ENCODE measurements at regions not wholly inside any gene's neighbourhood (a gene's known extent, or its start where the extent isn't known, plus 50 kb on each side); places are given as distances from the start of the nearest gene placed in this dataset.

DNA sequence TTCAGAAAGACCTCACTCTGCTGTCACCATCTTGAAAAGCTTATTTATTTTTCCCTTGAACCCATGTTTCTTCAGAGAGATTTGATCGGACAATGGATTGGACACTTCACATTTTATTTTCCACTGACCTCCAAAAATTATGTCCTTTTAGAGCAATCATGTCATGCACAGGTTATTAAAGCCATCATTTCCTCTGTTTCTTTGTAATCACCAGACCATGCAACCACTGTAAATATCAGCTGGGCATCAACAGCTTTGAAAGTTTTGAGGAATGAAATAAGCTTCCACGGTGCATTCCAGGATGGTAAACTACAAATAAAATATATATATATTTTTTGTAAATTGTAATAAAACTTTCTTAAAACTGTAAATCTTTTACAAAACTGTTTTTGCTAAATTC is 144.1 kb upstream of the ADAMTS5 start:
- no peak for DNase-seq

DNA sequence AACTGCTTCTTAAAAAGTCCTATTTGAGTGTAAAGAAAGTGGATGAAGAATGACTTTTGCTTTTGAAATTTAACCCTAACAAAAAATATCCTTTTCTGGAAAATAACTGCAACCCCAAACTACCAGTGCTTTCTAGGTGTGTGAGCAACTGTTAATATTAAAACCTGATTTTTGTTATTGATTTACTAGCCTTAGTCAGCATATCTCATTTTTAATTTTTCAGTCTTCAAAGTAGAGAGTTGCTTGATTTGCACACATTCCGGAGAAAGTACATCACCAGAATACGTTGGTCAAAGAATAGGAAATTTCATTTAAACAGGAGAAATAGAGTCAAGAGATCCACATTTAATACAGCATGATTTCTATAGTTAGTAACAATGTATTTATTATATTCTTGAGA is 141.8 kb upstream of the ADAMTS5 start:
- no peak for DNase-seq

DNA sequence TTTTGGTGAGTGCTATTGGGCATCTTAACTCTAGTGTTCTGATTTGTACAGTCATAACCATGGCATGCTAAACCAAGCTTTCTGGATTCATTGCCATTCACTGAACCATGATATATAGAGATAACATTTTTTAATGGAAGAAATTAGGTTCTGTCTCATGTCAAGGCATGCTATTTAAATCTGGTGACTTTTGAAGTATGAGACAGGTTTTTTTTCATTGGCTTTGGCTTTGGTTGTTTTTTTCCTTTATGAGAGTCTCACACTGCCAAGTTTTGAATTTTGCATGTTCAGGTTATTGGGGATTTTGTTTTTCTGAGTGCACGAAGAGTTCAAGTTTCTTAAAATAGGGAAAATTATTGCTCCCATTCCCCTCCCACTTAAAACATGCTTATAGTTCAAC is 141.3 kb upstream of the ADAMTS5 start:
- DNase-seq: no peak

DNA sequence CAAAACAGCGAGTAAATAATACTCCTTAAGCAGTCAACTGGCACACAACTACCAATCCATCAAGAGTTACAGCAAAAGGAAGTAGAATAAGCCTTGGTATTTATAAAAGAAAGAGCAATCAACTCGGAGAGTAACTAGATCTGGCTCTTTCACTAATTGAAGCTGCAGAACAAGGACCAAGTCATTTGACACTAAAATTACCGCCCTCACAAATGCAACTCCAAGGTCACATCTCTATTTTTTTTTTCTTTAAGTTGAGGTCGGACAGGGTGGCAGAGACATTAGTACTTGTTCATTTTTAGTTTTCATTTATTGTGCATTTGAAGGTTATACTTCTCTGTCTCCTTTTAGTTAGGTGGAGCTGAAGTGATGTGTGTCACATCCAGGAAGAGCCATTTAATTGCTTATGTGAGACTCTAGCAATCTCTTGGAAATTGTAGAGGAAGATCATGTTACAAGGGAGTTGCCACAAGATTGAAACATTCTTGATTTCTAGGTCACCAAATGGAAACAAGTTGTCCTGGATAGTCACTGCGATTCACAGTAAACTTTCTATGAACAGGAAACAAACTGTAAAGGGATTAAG is 138.1 kb upstream of the ADAMTS5 start:
- DNase-seq: no peak

DNA sequence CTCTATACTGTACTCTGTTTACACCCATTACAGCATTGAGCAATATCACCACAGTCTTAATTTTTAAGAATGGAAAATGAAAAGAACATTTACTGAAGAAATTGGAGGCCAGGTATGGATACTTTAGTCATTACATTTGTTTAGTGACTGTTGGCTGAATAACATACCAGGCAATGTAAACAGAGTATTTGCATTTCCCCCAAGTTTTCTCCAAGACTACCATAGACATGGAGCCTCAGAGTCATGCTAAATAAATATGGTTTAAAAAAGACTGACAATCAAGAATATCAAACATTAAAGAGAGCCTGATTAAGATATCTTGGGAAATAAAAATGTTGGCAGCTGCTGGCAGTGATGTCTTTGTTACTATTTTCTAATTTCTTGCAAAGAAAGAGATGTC is 136.9 kb upstream of the ADAMTS5 start:
- no peak for DNase-seq

DNA sequence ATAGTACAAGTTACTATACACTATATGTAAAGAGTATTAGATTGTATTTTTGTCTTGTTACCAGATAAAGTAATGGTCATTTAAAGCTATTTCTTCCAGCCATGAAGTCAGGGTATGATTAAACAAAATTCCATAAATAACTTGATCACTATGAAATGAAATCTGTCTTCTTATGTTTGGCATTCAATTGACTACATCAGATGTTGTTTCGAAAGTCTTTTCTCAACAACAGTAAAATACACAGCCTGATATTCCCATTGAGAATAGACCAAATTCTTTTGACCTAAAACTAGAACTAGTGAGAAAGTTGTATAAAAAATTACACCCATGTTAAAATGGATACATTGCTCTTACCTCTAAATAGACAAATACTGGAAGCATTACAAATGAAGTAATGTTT is 134.6 kb upstream of the ADAMTS5 start:
- no peak for DNase-seq

DNA sequence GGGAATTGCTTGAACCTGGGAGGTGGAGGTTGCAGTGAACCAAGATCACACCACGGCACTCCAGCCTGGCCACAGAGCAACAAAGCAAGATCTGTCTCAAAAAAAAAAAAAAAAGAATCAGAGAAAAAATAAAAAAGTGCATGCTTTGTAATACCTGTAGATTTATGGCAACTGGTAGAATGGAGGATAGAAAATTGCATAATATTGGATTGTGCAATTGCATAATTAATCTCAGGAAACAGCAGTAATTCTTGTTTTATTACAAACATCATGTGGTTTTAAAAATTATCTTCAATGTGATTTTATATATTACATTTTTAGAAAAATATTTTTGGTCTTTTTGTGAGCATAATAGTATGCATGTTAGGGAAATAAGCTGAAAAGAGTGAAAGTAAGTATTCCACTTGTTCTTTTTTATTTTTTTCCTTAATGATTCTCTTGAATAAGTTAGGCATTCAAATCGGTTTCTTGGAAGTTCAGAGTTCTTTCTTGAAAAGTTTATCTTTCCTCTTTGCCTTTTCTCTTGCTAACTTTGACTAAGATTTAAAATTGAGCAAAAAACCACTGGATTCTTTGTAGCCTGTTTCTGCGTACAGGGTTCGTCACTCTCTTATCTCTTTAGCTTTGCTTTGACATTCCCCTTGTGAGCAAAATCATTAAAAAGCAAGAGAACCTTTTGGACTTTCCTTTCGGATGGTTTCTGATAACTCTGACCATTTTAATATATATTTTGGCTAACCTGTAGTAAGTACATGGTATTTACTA is 127.5 kb upstream of the ADAMTS5 start:
- DNase-seq: no peak

DNA sequence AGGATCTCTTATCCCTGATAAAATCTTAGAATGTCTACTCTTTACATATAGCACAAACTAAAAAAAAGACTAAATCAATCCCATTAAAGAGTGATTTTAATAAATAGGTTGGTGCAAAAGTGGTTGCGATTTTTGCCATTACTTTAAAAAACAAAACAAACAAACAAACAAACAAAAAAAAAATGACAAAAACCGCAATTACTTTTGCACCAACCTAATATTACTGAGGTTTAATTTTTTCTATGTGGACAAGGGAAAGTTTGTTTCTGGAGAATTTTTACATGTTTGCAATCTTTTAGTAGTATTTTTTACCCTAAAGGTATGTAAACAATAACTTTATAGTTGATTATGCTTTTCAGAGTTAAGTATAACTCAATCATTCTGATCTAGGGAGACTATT is 119.7 kb upstream of the ADAMTS5 start:
- no peak for DNase-seq

DNA sequence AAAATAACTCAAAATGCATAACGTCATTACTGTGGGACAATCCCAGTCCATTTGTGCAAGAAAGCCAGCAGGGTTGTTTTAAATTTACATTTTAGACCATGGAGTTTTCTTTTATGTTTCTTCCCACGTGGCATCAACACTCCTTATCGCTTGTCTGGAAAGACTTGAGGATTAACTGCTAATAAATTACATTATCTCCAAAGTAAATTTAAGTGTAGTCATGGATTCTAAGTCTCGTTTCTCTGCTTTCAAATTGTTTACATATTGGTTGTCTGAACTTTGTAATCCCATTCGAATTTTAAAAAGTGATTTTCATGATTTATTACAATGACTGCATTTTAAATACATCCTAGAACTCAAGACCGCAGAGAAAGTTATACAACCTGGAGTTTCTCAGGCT is 119.3 kb upstream of the ADAMTS5 start:
- DNase-seq: no peak

DNA sequence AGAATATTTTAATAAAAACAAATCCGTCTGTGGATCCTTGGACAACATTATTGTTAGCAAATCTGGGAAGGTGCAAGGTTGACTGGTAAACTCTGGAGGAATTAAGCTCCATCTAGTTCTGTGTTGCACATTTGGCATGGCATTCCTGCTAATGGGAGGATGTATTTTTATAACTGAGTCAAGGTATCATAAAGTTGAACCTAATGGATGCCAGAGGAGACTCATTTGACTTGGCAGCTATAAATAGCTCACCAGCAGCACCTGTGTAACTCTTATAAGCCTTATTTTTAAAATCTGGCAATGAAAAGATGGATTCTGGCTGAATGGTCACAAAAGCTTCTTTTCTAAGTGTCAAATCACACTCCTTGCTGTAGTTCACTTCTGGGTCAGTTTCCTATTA is 118.5 kb upstream of the ADAMTS5 start:
- no peak for DNase-seq

DNA sequence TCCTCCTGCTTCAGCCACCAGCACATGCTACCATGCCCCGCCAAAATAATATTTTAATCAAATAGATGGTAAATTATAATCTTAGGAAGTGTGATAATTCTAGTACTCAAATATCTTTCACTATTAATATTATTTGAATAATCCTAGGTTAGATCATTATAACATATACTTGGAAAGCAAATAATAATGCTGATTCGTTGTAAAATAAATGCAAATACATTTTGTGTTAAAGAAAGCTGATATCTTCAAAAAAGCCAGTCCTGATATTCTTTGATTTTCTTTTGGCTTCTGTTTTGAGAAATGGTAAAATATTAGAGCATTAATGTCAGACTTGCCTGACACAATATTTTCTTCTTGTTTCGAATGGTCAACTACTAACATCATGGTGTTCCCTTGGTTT is 116.3 kb upstream of the ADAMTS5 start:
- no peak for DNase-seq

DNA sequence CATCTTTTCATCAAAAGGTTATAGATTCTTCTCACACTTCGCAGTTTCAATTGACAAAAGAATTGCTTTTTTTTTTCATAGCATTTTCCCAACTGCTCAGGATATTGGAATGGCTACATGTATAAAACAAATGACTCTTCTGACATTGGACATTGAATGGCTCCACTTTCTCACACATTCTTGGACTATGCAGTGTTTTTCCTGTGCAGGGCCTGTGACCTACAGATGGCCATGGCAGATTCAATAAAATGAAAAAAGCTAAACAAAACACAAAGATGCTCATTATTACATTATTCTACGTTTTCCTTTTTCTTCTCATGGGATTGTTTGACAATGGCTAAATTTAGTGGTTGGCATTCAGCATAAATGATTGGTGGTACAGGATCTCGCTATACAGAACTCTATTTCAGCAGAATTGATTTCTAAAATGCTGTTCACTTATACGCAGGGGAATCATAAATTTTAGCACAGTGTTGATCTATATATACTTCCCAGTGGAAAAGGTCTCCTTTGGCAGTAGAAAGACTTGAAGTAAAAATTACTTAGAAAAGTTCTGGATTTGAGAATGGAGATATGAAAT is 115.6 kb upstream of the ADAMTS5 start:
- DNase-seq: no peak

DNA sequence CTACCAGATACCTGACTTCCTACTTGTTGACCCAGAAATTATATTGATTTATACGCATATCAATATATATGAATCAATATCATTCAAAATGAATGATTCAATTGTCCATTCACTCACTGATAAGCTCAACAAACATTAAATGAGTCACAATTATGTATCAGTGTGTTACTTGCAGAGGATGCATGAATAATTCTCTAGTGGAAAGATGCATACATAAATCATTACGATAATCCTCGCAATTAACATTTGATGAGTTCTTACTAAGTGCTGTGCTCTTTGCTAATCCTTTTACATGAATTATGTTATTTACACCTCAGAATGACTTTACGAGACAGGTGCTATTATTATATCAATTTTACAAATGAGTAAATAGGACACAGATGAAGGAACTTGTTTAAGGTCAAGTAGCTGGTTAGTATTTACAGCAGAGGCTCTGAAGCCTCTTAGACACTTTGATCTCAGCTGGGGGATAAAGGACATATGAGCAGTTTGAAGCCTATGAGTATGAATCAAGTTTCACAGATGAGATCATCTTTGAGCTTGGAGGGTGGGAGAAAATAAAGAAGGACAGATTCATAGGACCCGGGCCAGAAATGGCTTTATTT is 112.8 kb upstream of the ADAMTS5 start:
- DNase-seq: no peak

DNA sequence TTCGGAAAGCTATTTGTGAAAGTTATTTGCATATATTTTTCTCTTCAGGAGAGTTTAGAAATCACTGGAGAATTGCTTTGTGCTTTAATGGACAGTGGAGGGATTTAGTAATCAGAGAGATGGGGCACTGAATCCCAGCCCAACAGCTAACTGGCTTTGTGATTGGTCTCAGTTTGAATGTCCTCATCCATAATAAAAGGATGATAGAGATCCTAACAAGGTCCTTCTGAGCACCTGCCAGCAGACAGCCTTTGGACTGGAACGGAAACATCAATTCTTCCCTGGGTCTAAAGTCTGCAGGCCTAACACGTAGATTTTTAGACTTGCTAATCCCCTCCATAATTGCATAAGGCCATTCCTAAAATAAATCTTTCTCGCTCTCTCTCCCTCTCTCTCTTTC is 112.0 kb upstream of the ADAMTS5 start:
- DNase-seq: no peak

DNA sequence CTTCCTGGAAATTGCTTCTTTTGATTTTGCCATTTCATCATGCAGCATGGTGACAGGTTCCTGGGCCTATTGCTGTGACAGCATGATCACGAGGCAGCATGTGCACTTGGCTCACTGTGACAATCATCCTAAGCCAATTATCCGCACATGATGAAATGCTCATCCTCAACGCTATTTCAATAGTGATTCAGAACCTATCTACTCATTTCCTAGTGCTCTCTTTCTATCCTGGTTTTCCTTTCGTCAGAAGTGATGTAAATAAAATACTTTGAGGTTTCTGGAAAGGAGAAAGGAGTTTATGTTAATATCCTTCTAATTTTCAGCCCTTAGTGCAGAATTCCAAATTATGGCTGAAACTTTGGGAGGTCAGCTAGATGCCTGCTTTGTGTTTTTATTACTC is 110.6 kb upstream of the ADAMTS5 start:
- DNase-seq: no peak

DNA sequence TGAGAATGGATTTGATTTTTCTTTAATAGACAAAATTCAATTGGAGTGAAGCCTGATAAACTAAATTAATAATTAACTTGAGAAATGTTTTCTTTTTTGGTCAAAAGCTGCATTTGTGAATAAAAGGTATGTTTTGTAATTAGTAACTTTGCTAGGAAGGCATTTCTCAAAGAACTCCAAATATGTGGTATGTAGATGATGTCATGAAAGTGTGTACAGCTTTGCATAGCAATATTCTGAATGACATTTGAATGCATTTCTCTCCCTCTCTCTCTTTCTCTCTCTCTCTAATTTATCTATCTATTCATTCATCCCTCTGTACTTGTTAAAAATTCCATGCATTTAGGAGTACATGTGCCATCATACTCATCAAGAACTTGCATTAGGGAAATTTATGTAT is 109.1 kb upstream of the ADAMTS5 start:
- DNase-seq: no peak

DNA sequence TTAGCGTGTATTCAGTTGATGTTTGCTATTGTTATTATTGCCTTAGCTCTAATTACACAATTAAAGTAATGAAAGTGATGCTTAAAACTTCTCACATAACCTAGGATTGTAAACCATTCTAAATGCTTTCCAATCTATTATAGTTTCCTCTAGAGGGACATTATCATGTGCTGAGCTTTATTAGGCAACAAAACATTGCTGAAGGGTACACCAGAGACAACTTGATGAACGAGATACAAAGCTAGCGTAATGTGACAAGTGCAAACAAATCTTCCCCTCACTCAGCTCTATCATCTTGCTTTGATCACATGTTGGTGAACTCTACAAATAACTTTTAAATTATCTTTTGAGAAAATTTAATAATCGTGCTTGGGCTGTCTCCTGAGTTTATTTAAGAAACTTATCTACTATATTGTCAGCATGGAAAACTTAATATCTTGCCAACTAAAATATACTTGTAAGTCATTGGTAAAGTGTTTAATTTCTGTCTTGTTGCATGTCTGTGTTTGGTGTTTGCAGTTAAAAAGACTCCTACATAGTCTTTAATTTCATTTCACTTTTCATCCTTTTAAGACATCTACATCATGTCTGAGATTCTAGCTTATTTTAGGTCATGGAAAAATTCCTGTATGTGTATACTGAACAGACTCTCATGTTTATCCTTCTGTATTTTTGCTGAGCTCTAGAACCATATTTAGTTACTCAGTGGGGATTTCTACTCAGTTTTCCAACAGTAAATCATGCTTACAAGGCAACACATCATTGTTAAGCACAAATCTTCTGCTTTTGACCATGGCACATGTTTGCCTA is 104.2 kb upstream of the ADAMTS5 start:
- DNase-seq: no peak

DNA sequence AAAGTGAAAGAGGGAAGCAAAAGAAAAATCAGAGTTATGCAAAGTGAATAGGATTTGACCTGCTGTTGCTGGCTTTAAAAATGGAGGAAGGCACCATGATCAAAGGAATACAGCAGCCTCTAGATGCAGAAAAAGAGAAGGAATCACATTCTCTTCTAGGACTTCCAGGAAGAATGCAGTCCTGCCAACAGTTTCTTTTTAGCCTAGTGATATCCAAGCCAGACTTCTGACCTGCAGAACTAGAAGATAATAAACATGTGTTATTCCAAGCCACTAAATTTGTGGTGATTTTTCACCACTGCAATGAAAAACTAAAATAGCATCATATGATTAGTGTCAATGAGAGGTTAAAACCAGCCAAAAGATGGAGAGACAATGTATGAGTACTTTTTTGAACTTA is 101.9 kb upstream of the ADAMTS5 start:
- no peak for DNase-seq

DNA sequence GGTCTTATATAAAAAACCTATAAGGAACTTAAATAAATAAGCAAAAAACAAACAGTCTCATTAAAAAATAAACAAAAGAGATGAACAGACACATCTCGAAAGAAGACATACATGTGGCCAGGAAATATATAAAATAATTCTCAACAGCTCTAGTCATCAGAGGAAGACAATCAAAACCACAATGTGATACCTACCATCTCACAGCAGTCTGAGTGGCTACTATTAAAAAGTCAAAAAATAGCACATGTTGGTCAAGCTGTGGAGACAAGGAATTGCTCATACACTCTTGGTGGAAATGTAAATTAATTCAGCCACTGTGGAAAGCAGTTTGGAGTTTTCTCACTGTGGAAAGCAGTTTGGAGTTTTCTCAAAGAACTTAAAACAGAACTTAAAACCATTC is 100.3 kb upstream of the ADAMTS5 start:
- no peak for DNase-seq

DNA sequence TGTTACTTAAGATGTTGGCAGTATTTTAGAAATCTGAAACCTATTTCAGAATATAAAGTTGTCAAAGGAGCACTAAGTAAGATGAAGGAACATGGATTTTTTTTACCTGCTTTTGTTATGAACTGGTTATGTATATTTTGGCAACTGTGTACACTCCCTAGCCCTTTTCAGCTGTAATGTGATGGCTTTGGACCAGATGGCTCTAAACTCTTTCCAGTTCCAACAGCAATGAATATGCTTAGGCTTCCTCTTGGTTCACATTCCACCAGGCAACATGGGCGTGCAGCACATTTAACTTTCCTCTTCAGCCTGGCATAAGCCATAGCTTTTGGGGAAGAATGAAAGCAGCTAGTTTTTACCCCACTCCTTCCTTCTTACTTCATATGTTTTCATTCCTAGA is 95.6 kb upstream of the ADAMTS5 start:
- no peak for DNase-seq

DNA sequence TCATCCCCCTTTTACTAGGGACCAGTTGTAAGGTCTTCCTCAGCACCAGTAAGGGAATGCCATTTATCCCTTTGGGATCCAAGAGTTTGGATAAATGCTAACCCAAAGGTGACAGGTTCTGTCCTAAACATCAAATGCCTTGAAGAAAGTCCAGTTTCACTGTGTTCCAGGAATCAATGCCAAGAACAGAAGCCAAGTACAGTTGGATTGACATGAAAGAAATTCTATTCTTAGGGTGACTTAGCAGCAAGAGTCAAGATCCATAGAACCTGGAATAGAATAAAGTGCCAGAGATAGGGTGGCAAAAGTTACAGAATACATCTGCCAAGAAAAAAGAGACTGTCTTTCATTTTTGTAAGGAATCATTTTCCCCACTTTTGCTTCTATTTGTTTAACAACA is 94.9 kb upstream of the ADAMTS5 start:
- no peak for DNase-seq

DNA sequence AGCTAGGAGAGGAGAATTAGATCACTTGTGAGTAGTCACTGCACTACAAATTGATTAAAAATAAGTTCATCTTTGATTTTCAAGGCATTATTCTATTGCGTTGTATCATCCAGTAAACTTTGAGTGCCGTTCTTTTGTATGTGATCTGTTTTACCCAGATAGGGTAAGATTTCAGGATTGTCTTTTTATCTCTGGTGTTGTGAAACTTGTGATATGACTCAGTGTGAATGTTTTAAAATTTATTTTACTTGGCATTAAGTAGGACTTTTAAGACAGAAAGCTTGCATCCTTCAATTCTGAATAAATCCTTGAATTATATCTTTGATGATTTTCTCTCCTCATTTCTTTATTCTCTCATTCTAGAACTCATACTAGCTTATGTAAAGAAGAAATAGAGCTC is 93.3 kb upstream of the ADAMTS5 start:
- DNase-seq: no peak

Data from NK-92 treated with Interleukin-12 subunit alpha and Interleukin-12 subunit beta, amount 100 ng/mL, for 24 hours (cell line).